DMS114 treated with DMSO at 0.1 percent for 48 hours (cell line): ENCODE measurements at regions not wholly inside any gene's neighbourhood (a gene's known extent, or its start where the extent isn't known, plus 50 kb on each side); places are given as distances from the start of the nearest gene placed in this dataset.

ENCODE experiments used
- DNase-seq: peaks from one replicate; lab custom pipeline; 2025; ENCODE audit not compliant: unreplicated experiment; lab: John Stamatoyannopoulos, UW

GRCh38 chr3:158961911-158962310 lies 160.1 kb downstream of the MFSD1 start:
- DNase-seq, result no peak

- DNase-seq, result no peak
Measured at GRCh38 chr3:158970006-158970405, 168.2 kb downstream of the MFSD1 start.

GRCh38 chr3:158974904-158975303 lies 173.1 kb downstream of the MFSD1 start:
- DNase-seq, result no peak

- no peak for DNase-seq
Measured at GRCh38 chr3:158976966-158977365, 175.1 kb downstream of the MFSD1 start.

GRCh38 chr3:158977497-158977896 lies 175.6 kb downstream of the MFSD1 start:
- no peak for DNase-seq

GRCh38 chr3:158983216-158984099 lies 181.6 kb downstream of the MFSD1 start:
- DNase-seq, result no peak

GRCh38 chr3:158991146-158991705 lies 189.4 kb downstream of the MFSD1 start:
- no peak for DNase-seq

- no peak for DNase-seq
Measured at GRCh38 chr3:158992463-158992862, 190.6 kb downstream of the MFSD1 start.

- no peak for DNase-seq
Measured at GRCh38 chr3:158994386-158994785, 192.5 kb downstream of the MFSD1 start.

- no peak for DNase-seq
Measured at GRCh38 chr3:159001711-159002110, 199.9 kb downstream of the MFSD1 start.

GRCh38 chr3:159005137-159005536 lies 203.3 kb downstream of the MFSD1 start:
- DNase-seq, result no peak

GRCh38 chr3:159007331-159007730 lies 205.5 kb downstream of the MFSD1 start:
- no peak for DNase-seq

GRCh38 chr3:159008401-159008800 lies 206.5 kb downstream of the MFSD1 start:
- DNase-seq, result no peak

- DNase-seq, result no peak
Measured at GRCh38 chr3:159018341-159018740, 216.5 kb downstream of the MFSD1 start.

GRCh38 chr3:159025733-159026132 lies 223.9 kb downstream of the MFSD1 start:
- DNase-seq, result no peak

GRCh38 chr3:159026510-159026909 lies 224.7 kb downstream of the MFSD1 start:
- DNase-seq, result no peak

GRCh38 chr3:159028706-159029105 lies 226.9 kb downstream of the MFSD1 start:
- no peak for DNase-seq

GRCh38 chr3:159029306-159030026 lies 227.6 kb downstream of the MFSD1 start:
- no peak for DNase-seq

- no peak for DNase-seq
Measured at GRCh38 chr3:159030138-159030670, 228.3 kb downstream of the MFSD1 start.

- no peak for DNase-seq
Measured at GRCh38 chr3:159030886-159031679, 229.2 kb downstream of the MFSD1 start.

GRCh38 chr3:159032311-159032710 lies 230.5 kb downstream of the MFSD1 start:
- DNase-seq, result no peak
